ENCODE measurements at regions not wholly inside any gene's neighbourhood (a gene's known extent, or its start where the extent isn't known, plus 50 kb on each side); places are given as distances from the start of the nearest gene placed in this dataset.
A peak's percentile ranks its signal among the peaks of the same experiment; 100 is the strongest.

- intact Hi-C loops (cut with DNase I): loop anchor here (5.0 to 10.0 kb wide), 2 partner anchors 93 to 1904 kb away; no protein-coding TSS in a partner anchor
- DNase-seq: no peak
Measured at GRCh38 chr18:76259096-76259495, 235.9 kb downstream of the ZNF516 start.

- no peak for DNase-seq
- intact Hi-C loops (cut with DNase I): loop anchor here (5.0 to 10.0 kb wide), 2 partner anchors 94 to 1903 kb away; no protein-coding TSS in a partner anchor
Measured at GRCh38 chr18:76258209-76258608, 236.8 kb downstream of the ZNF516 start.

- no peak for DNase-seq
- intact Hi-C loops (cut with DNase I): loop anchor here (5.0 to 10.0 kb wide), 2 partner anchors 97 to 1900 kb away; no protein-coding TSS in a partner anchor
Measured at GRCh38 chr18:76255070-76255683, 239.9 kb downstream of the ZNF516 start.

GRCh38 chr18:76252880-76253279 lies 242.2 kb downstream of the ZNF516 start:
- no peak for DNase-seq
- intact Hi-C loops (cut with DNase I): loop anchor here (10.0 kb wide), 1 partner anchor 1898 kb away; no protein-coding TSS in a partner anchor

GRCh38 chr18:76252139-76252538 lies 242.9 kb downstream of the ZNF516 start:
- no peak for DNase-seq
- intact Hi-C loops (cut with DNase I): loop anchor here (10.0 kb wide), 1 partner anchor 1897 kb away; no protein-coding TSS in a partner anchor

GRCh38 chr18:76251691-76252090 lies 243.4 kb downstream of the ZNF516 start:
- peak in 1 of 10 donors; percentile 55 for DNase-seq
- intact Hi-C loops (cut with DNase I): loop anchor here (10.0 kb wide), 1 partner anchor 1897 kb away; no protein-coding TSS in a partner anchor

GRCh38 chr18:76246590-76246989 lies 248.5 kb downstream of the ZNF516 start:
- intact Hi-C loops (cut with DNase I): no loop called here
- no peak for DNase-seq

GRCh38 chr18:76234676-76235060 lies 260.4 kb downstream of the ZNF516 start:
- intact Hi-C loops (cut with DNase I): no loop called here
- peak in 6 of 10 donors; percentile 31 to 88 (median 60) for DNase-seq

- intact Hi-C loops (cut with DNase I): no loop called here
- no peak for DNase-seq
Measured at GRCh38 chr18:76233876-76234675, 261.0 kb downstream of the ZNF516 start.

GRCh38 chr18:76233406-76233805 lies 261.6 kb downstream of the ZNF516 start:
- no peak for DNase-seq
- intact Hi-C loops (cut with DNase I): no loop called here

GRCh38 chr18:76232779-76233178 lies 262.3 kb downstream of the ZNF516 start:
- intact Hi-C loops (cut with DNase I): no loop called here

GRCh38 chr18:76232010-76232409 lies 263.0 kb downstream of the ZNF516 start:
- intact Hi-C loops (cut with DNase I): no loop called here
- no peak for DNase-seq

More at GRCh38 chr18:76232779-76233178, 262.3 kb downstream of the ZNF516 start:
- no peak for DNase-seq

- no peak for DNase-seq
- intact Hi-C loops (cut with DNase I): no loop called here
Measured at GRCh38 chr18:76231402-76231801, 263.6 kb downstream of the ZNF516 start.

- intact Hi-C loops (cut with DNase I): no loop called here
- no peak for DNase-seq
Measured at GRCh38 chr18:76230791-76231190, 264.3 kb downstream of the ZNF516 start.

GRCh38 chr18:76228716-76229115 lies 266.3 kb downstream of the ZNF516 start:
- DNase-seq: no peak
- intact Hi-C loops (cut with DNase I): no loop called here

GRCh38 chr18:76227759-76228158 lies 267.3 kb downstream of the ZNF516 start:
- DNase-seq: no peak
- intact Hi-C loops (cut with DNase I): no loop called here

GRCh38 chr18:76223403-76223802 lies 271.6 kb downstream of the ZNF516 start:
- intact Hi-C loops (cut with DNase I): no loop called here
- no peak for DNase-seq

- no peak for DNase-seq
- intact Hi-C loops (cut with DNase I): no loop called here
Measured at GRCh38 chr18:76219023-76219422, 276.0 kb downstream of the ZNF516 start.

GRCh38 chr18:76216096-76216495 lies 278.9 kb downstream of the ZNF516 start:
- intact Hi-C loops (cut with DNase I): no loop called here
- DNase-seq: no peak

- intact Hi-C loops (cut with DNase I): no loop called here
Measured at GRCh38 chr18:76213991-76214390, 281.1 kb downstream of the ZNF516 start.

GRCh38 chr18:76212960-76213359 lies 282.1 kb downstream of the ZNF516 start:
- intact Hi-C loops (cut with DNase I): no loop called here
- DNase-seq: no peak

More at GRCh38 chr18:76213991-76214390, 281.1 kb downstream of the ZNF516 start:
- no peak for DNase-seq

- no peak for DNase-seq
- intact Hi-C loops (cut with DNase I): no loop called here
Measured at GRCh38 chr18:76209597-76209996, 285.4 kb downstream of the ZNF516 start.
